CD8-positive, alpha-beta memory T cell (primary cell): ENCODE measurements at regions not wholly inside any gene's neighbourhood (a gene's known extent, or its start where the extent isn't known, plus 50 kb on each side); places are given as distances from the start of the nearest gene placed in this dataset.
"Not testable (repeated sequence)": the region's sequence is repeated elsewhere in the genome, so short reads cannot be mapped to it uniquely, and the experiment has no call there.

Experiments used
- CTCF ChIA-PET: fragments of 350-600 bp; sonication (Branson Sonifier 250); formaldehyde crosslinking; loops from one replicate; lab custom pipeline; 2021; ENCODE audit warnings: antibody characterized with exemption; lab: Charles Lee
- POLR2A ChIA-PET: fragments of 350-600 bp; sonication (Branson Sonifier 250); formaldehyde crosslinking; loops from one replicate; lab custom pipeline; 2021; ENCODE audit warnings: antibody characterized with exemption; lab: Charles Lee
- DNase-seq, 5 donors: peaks; one replicate each; pipeline versions ENCODE4 v3.0.0 to v3.0.0-alpha.2; 2020 to 2022; ENCODE audit warnings: mixed read lengths in 1 of 5
- H3K27ac ChIP-seq: one replicate; pipeline ENCODE4 v1.7.0; 2013; ENCODE audit warnings: low read depth, mild to moderate bottlenecking, low read length, moderate library complexity
- H3K27me3 ChIP-seq: 2 replicates; pipeline ENCODE4 v1.7.0; 2013; ENCODE audit warnings: low read length, mild to moderate bottlenecking; ENCODE audit not compliant: insufficient read depth, poor library complexity, severe bottlenecking
- H3K36me3 ChIP-seq: 2 replicates; pipeline ENCODE4 v1.7.0; 2013; ENCODE audit warnings: mild to moderate bottlenecking, low read length, moderate library complexity; ENCODE audit not compliant: insufficient read depth
- H3K4me1 ChIP-seq: 2 replicates; pipeline ENCODE4 v1.7.0; 2013; ENCODE audit warnings: mild to moderate bottlenecking, low read length, moderate library complexity; ENCODE audit not compliant: insufficient read depth
- H3K4me3 ChIP-seq: 2 replicates; pipeline ENCODE4 v1.7.0; 2013; ENCODE audit warnings: mild to moderate bottlenecking, low read length
- H3K9me3 ChIP-seq: 2 replicates; pipeline ENCODE4 v1.7.0; 2013; ENCODE audit warnings: mild to moderate bottlenecking, low read length
- H3K27ac Mint-ChIP-seq, 8 donors: one replicate each; pipeline ENCODE4 v1.8.0; 2020 to 2021; ENCODE audit warnings: mixed read lengths in 8 of 8, mild to moderate bottlenecking in 6 of 8, inconsistent platforms in 3 of 8, moderate library complexity in 3 of 8
- H3K27me3 Mint-ChIP-seq, 2 donors: one replicate each; pipeline ENCODE4 v1.8.0; 2020 to 2021; ENCODE audit warnings: mixed read lengths in 2 of 2, mild to moderate bottlenecking in 1 of 2, moderate library complexity in 1 of 2
- H3K36me3 Mint-ChIP-seq, 3 donors: one replicate each; pipeline ENCODE4 v1.8.0; 2020 to 2021; ENCODE audit warnings: mixed read lengths in 3 of 3, inconsistent platforms in 1 of 3, mild to moderate bottlenecking in 1 of 3
- H3K4me1 Mint-ChIP-seq, 3 donors: one replicate each; pipeline ENCODE4 v1.8.0; 2020 to 2021; ENCODE audit warnings: mixed read lengths in 3 of 3, inconsistent platforms in 1 of 3, mild to moderate bottlenecking in 1 of 3
- H3K4me3 Mint-ChIP-seq, 7 donors: one replicate each; pipeline ENCODE4 v1.8.0; 2020 to 2021; ENCODE audit warnings: mixed read lengths in 7 of 7, mild to moderate bottlenecking in 6 of 7, moderate library complexity in 4 of 7, inconsistent platforms in 2 of 7
- H3K9me3 Mint-ChIP-seq, 5 donors: one replicate each; pipeline ENCODE4 v1.8.0; 2020 to 2022; ENCODE audit warnings: mixed read lengths in 5 of 5, mild to moderate bottlenecking in 3 of 5, moderate library complexity in 2 of 5, inconsistent platforms in 1 of 5

- POLR2A ChIA-PET: no interaction called here
- Mint-ChIP-seq H3K36me3 (peaks cover 0 to 2% (median 0%) of the 10 kb centered on the region in 3 donors), H3K4me1 (peaks cover 9 to 17% (median 13%) of the 10 kb centered on the region in 3 donors), H3K4me3 (no peak overlapping the region), H3K27me3 (peaks cover 15 to 29% of the 10 kb centered on the region in 2 donors), H3K27ac (no peak overlapping the region), H3K9me3 (no peaks in the 10 kb centered on the region)
- Histone ChIP-seq H3K27ac (no peak overlapping the region), H3K27me3 (no peaks in the 10 kb centered on the region), H3K9me3 (no peaks in the 10 kb centered on the region), H3K36me3 (no peaks in the 10 kb centered on the region), H3K4me1 (peaks cover 2% of the 10 kb centered on the region), H3K4me3 (no peak overlapping the region)
- CTCF ChIA-PET: no interaction called here
- DNase-seq: no peak
Observed at GRCh38 chr9:95574866-95575553, 58.2 kb upstream of the PTCH1 start.

- no peaks in the 10 kb centered on the region for H3K9me3 Mint-ChIP-seq
- Histone ChIP-seq H3K27ac (no peak overlapping the region), H3K27me3 (no peaks in the 10 kb centered on the region), H3K4me1 (peaks cover 4% of the 10 kb centered on the region), H3K9me3 (no peaks in the 10 kb centered on the region), H3K4me3 (no peak overlapping the region), H3K36me3 (no peaks in the 10 kb centered on the region)
- H3K4me3 Mint-ChIP-seq: peak overlapping the region in 1 of 7 donors; percentile 48
- DNase-seq: peak; percentile 10 to 53 (median 16)
- ChIA-PET POLR2A (no interaction called here), CTCF (no interaction called here)
- no peaks in the 10 kb centered on the region for H3K36me3 Mint-ChIP-seq
- no peak overlapping the region for H3K27ac Mint-ChIP-seq
- peaks cover 16 to 29% of the 10 kb centered on the region in 2 donors for H3K27me3 Mint-ChIP-seq
- H3K4me1 Mint-ChIP-seq: peaks cover 10 to 21% (median 17%) of the 10 kb centered on the region in 3 donors
Observed at GRCh38 chr9:95574176-95574575, 57.4 kb upstream of the PTCH1 start.

DNA sequence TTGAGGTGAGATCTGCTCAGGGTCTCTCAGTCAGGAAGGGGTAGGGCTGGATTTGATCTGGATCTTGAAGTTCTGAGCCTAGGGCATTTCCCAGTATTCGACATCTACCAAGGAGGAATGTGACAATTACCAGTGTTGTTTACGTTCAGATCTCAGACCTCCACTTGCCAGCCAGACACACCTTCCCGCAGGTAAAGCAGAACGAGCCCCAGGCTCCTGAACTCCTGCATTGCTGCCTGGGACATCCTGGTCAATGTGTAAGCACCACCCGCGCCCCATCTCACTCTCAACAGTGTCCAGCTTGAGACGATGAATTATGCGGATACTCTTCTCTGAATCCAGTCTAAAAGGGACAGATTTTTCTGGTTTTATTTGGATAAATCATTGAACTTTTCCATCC, 56.7 kb upstream of the PTCH1 start:
- H3K36me3 Mint-ChIP-seq: no peaks in the 10 kb centered on the region
- Histone ChIP-seq H3K4me3 (no peak overlapping the region), H3K9me3 (no peaks in the 10 kb centered on the region), H3K27me3 (no peaks in the 10 kb centered on the region), H3K36me3 (no peaks in the 10 kb centered on the region), H3K27ac (no peak overlapping the region), H3K4me1 (peaks cover 4% of the 10 kb centered on the region)
- H3K9me3 Mint-ChIP-seq: no peaks in the 10 kb centered on the region
- ChIA-PET POLR2A (no interaction called here), CTCF (no interaction called here)
- H3K27me3 Mint-ChIP-seq: peaks cover 18 to 24% of the 10 kb centered on the region in 2 donors
- peaks cover 10 to 21% (median 17%) of the 10 kb centered on the region in 3 donors for H3K4me1 Mint-ChIP-seq
- no peak for DNase-seq
- H3K27ac Mint-ChIP-seq: no peak overlapping the region
- no peak overlapping the region for H3K4me3 Mint-ChIP-seq

DNA sequence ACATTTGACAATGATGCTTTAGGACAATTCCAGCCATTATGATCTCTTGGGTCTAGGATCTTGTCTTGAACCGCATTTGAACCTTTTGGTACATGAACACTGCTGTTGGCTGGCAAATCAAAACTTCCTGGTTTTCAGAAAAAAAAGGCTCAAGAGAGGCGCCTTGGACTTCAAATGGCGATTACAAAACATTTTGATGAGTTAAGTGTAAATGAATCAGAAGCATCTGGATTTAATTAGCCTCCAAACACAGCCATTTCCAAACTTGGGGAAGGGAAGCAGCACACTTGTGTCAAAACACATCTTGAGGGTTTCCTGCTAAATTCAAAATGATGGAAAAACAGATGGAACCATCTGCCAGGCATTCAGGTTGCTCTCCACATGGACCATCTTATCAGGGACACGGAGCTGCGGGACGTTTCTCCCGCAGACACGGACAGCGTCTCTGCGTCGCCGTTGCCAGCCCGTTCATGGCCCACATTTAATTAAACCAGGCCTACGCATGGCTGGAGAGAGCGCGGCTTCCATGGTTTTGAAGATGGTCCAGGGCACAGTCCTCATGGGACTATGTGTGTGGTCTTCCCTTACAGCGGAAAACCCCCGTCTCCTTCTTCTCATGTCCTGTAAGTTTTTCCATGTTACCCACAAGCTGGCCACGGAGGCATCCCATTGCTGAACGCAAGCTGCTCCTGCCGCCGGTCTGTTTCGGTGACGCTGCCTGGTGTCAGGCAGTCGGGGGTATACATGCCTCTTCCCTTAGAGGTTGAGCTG, 55.8 kb upstream of the PTCH1 start:
- peaks cover 10 to 21% (median 17%) of the 10 kb centered on the region in 3 donors for H3K4me1 Mint-ChIP-seq
- CTCF ChIA-PET: no interaction called here
- no peak overlapping the region for H3K27ac Mint-ChIP-seq

GRCh38 chr9:95570646-95571045, 53.9 kb upstream of the PTCH1 start:
- ChIA-PET CTCF (no interaction called here), POLR2A (no interaction called here)
- no peaks in the 10 kb centered on the region for H3K9me3 Mint-ChIP-seq
- Histone ChIP-seq H3K9me3 (no peaks in the 10 kb centered on the region), H3K27ac (no peak overlapping the region), H3K36me3 (no peaks in the 10 kb centered on the region), H3K4me1 (peaks cover 4% of the 10 kb centered on the region), H3K27me3 (peaks cover 16% of the 10 kb centered on the region), H3K4me3 (no peak overlapping the region)
- peaks cover 13 to 20% of the 10 kb centered on the region in 2 donors for H3K27me3 Mint-ChIP-seq
- H3K4me3 Mint-ChIP-seq: peak overlapping the region in 1 of 7 donors; percentile 20
- no peak overlapping the region for H3K27ac Mint-ChIP-seq
- DNase-seq: no peak
- peaks cover 10 to 21% (median 17%) of the 10 kb centered on the region in 3 donors for H3K4me1 Mint-ChIP-seq
- H3K36me3 Mint-ChIP-seq: no peaks in the 10 kb centered on the region

More for the DNA sequence above, 55.8 kb upstream of the PTCH1 start:
- Histone ChIP-seq H3K27me3 (peaks cover 8% of the 10 kb centered on the region), H3K4me3 (no peak overlapping the region), H3K36me3 (no peaks in the 10 kb centered on the region), H3K4me1 (peaks cover 4% of the 10 kb centered on the region), H3K27ac (no peak overlapping the region), H3K9me3 (no peaks in the 10 kb centered on the region)
- no peak for DNase-seq
- no peak overlapping the region for H3K4me3 Mint-ChIP-seq
- H3K9me3 Mint-ChIP-seq: no peaks in the 10 kb centered on the region
- POLR2A ChIA-PET: no interaction called here
- no peaks in the 10 kb centered on the region for H3K36me3 Mint-ChIP-seq
- peaks cover 16 to 20% of the 10 kb centered on the region in 2 donors for H3K27me3 Mint-ChIP-seq

DNA sequence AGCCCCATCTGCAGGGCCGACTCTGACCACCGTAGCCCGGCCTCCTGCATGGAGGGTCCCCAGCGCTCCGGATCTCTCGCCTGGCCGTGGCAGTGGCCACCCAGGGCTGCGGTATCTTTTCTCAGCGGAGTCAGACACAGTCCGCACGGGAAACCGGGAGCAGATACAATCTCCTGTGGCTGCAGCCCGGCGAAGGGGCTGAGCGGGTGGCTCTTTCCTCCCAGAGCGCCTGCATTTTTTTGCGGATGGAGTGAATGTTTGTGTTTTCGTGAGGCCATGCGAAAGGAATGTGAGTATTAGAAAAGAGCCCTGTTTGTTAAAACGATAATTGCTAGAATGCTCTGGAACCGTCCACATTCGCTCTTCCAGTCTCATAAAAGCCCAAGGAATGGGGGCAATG, 53.4 kb upstream of the PTCH1 start:
- DNase-seq: no peak
- Mint-ChIP-seq H3K27me3 (peaks cover 13 to 20% of the 10 kb centered on the region in 2 donors), H3K27ac (no peak overlapping the region), H3K4me1 (peaks cover 10 to 21% (median 17%) of the 10 kb centered on the region in 3 donors), H3K9me3 (no peaks in the 10 kb centered on the region), H3K36me3 (no peaks in the 10 kb centered on the region), H3K4me3 (peak overlapping the region in 2 of 7 donors; percentile 20 to 44)
- H3K36me3 ChIP-seq: no peaks in the 10 kb centered on the region
- no peak overlapping the region for H3K4me3 ChIP-seq
- peaks cover 4% of the 10 kb centered on the region for H3K4me1 ChIP-seq
- ChIA-PET POLR2A (no interaction called here), CTCF (no interaction called here)
- peaks cover 16% of the 10 kb centered on the region for H3K27me3 ChIP-seq
- no peaks in the 10 kb centered on the region for H3K9me3 ChIP-seq
- no peak overlapping the region for H3K27ac ChIP-seq

- H3K36me3 Mint-ChIP-seq, H3K27ac ChIP-seq, H3K4me3 ChIP-seq, DNase-seq, H3K4me1 ChIP-seq, H3K4me3 Mint-ChIP-seq, H3K9me3 ChIP-seq, H3K36me3 ChIP-seq, CTCF ChIA-PET, H3K27ac Mint-ChIP-seq, POLR2A ChIA-PET, H3K9me3 Mint-ChIP-seq: not testable (repeated sequence)
- Mint-ChIP-seq H3K4me1 (peaks cover 10 to 17% (median 13%) of the 10 kb centered on the region in 3 donors), H3K27me3 (peaks cover 22 to 23% of the 10 kb centered on the region in 2 donors)
- H3K27me3 ChIP-seq: peaks cover 16% of the 10 kb centered on the region
Observed at GRCh38 chr9:95568735-95569134, 52.0 kb upstream of the PTCH1 start.
